GM12878 (cell line): ENCODE measurements at regions not wholly inside any gene's neighbourhood (a gene's known extent, or its start where the extent isn't known, plus 50 kb on each side); places are given as distances from the start of the nearest gene placed in this dataset.

Experiments
- ATAC-seq: fragments of 200-7000 bp; cut with Tn5 transposase; 3 replicates; pipeline ENCODE4 v1.9.1; 2020; ENCODE audit warnings: mild to moderate bottlenecking, moderate library complexity
- BruUV-seq: library from RNA; stranded (reverse); fragments of 400-500 nt; replicated peaks from 2 replicates; lab custom pipeline; 2021; lab: Mats Ljungman, UMichigan
- CTCF ChIA-PET: fragments of 300-600 bp; sonication (Branson Sonifier 250); formaldehyde crosslinking; extraction: SDS; loops from one replicate; lab custom pipeline; 2021; ENCODE audit warnings: inconsistent platforms; lab: Yijun Ruan, JAX
- POLR2A ChIA-PET: fragments of 350-600 bp; formaldehyde crosslinking; extraction: SDS; loops from one replicate; lab custom pipeline; 2021; ENCODE audit warnings: inconsistent platforms; lab: Charles Lee
- RAD21 ChIA-PET: fragments of 300-600 bp; sonication (Branson Sonifier 250); formaldehyde crosslinking; loops from one replicate; lab custom pipeline; 2023; ENCODE audit warnings: antibody characterized with exemption; ENCODE audit not compliant: unreplicated experiment; lab: Charles Lee
- SMC1A ChIA-PET: fragments of 300-600 bp; sonication (Branson Sonifier 250); formaldehyde crosslinking; loops from one replicate; lab custom pipeline; 2023; ENCODE audit not compliant: unreplicated experiment, uncharacterized antibody; lab: Charles Lee
- DNase-seq: peaks from one replicate; pipeline ENCODE4 v3.0.0-alpha.2; 2011; ENCODE audit warnings: low read depth, low spot score
- FAIRE-seq: peaks from 3 replicates; lab custom pipeline; 2011; peaks lifted over from hg19 to GRCh38; lab: Jason Lieb, UNC
- H2AFZ ChIP-seq: 2 replicates; pipeline ENCODE4 v1.6.0; 2011; ENCODE audit warnings: low read depth, low read length, control low read depth; ENCODE audit not compliant: control insufficient read depth
- H3K27ac ChIP-seq: 2 replicates; pipeline ENCODE4 v1.5.1; 2011; ENCODE audit warnings: control low read depth; ENCODE audit not compliant: control insufficient read depth, insufficient read depth
- H3K27me3 ChIP-seq, 2 experiments: replicated peaks in 1 of 2; 2 replicates each; pipeline versions ENCODE4 v1.6.0 to v1.6.1; 2011; ENCODE audit warnings: low read length in 1 of 2; ENCODE audit not compliant: control insufficient read depth in 2 of 2, insufficient read depth in 2 of 2
- H3K36me3 ChIP-seq, 2 experiments: 2 replicates each; pipeline ENCODE4 v1.5.1; 2011; ENCODE audit warnings: low read length in 1 of 2; ENCODE audit not compliant: control insufficient read depth in 2 of 2, insufficient read depth in 2 of 2
- H3K4me1 ChIP-seq: 2 replicates; pipeline ENCODE4 v1.6.1; 2011; ENCODE audit warnings: mild to moderate bottlenecking, low read length, moderate library complexity, mixed read lengths; ENCODE audit not compliant: control insufficient read depth, insufficient read depth
- H3K4me2 ChIP-seq: 2 replicates; pipeline ENCODE4 v1.6.0; 2011; ENCODE audit warnings: control low read depth; ENCODE audit not compliant: control insufficient read depth, insufficient read depth
- H3K4me3 ChIP-seq: fragments of 200-600 bp; sonication (generic); 2 replicates; pipeline ENCODE4 v1.5.1; 2016
- H3K79me2 ChIP-seq: 2 replicates; pipeline ENCODE4 v1.6.0; 2011; ENCODE audit warnings: low read length; ENCODE audit not compliant: control insufficient read depth, insufficient read depth
- H3K9ac ChIP-seq: 2 replicates; pipeline ENCODE4 v1.8.0; 2011; ENCODE audit warnings: low read length, control low read depth, mixed read lengths; ENCODE audit not compliant: control insufficient read depth, insufficient read depth
- H3K9me3 ChIP-seq: replicated peaks from 3 replicates; pipeline ENCODE4 v1.5.1; 2011; ENCODE audit warnings: mild to moderate bottlenecking, low read length; ENCODE audit not compliant: control insufficient read depth, insufficient read depth
- H4K20me1 ChIP-seq: 2 replicates; pipeline ENCODE4 v1.6.0; 2011; ENCODE audit not compliant: control insufficient read depth, insufficient read depth
- FOXK2 ChIP-seq: fragments of 450-650 bp; IDR thresholded peaks from 2 replicates; pipeline ENCODE4 v1.6.1; 2017; ENCODE audit warnings: mild to moderate bottlenecking, moderate library complexity
- FOXM1 ChIP-seq: IDR thresholded peaks from 2 replicates; pipeline ENCODE4 v1.6.1; 2012; ENCODE audit warnings: low read depth, mild to moderate bottlenecking, inconsistent platforms, low read length, moderate library complexity
- MTA3 ChIP-seq: IDR thresholded peaks from 2 replicates; pipeline ENCODE4 v1.6.1; 2012; ENCODE audit warnings: low read length, inconsistent platforms, borderline replicate concordance
- NKRF ChIP-seq: fragments of 450-650 bp; conservative IDR thresholded peaks from 2 replicates; pipeline ENCODE4 v1.6.1; 2017; ENCODE audit warnings: mild to moderate bottlenecking, moderate library complexity
- PAX5 ChIP-seq: IDR thresholded peaks from 2 replicates; pipeline ENCODE4 v1.6.1; 2011; ENCODE audit warnings: low read depth, low read length, borderline replicate concordance
- SMC3 ChIP-seq: IDR thresholded peaks from 2 replicates; pipeline ENCODE4 v1.6.1; 2011; ENCODE audit warnings: low read length, improper control_type of control experiment, borderline replicate concordance
- STAT3 ChIP-seq: IDR thresholded peaks from 2 replicates; pipeline ENCODE4 v1.6.1; 2011; ENCODE audit warnings: low read depth, low read length, improper control_type of control experiment
- WRNIP1 ChIP-seq: IDR thresholded peaks from 2 replicates; pipeline ENCODE4 v1.6.1; 2011; ENCODE audit warnings: low read depth, low read length, improper control_type of control experiment, borderline replicate concordance
- YBX1 ChIP-seq: fragments of 450-650 bp; IDR thresholded peaks from 2 replicates; pipeline ENCODE4 v1.6.1; 2016; ENCODE audit warnings: antibody characterized with exemption
- ZNF217 ChIP-seq: fragments of 450-650 bp; IDR thresholded peaks from 2 replicates; pipeline ENCODE4 v1.6.1; 2017; ENCODE audit warnings: antibody characterized with exemption, mild to moderate bottlenecking
- ZNF384 ChIP-seq: IDR thresholded peaks from 2 replicates; pipeline ENCODE4 v1.6.1; 2012; ENCODE audit warnings: low read depth, mild to moderate bottlenecking, low read length, improper control_type of control experiment, borderline replicate concordance
- ZNF592 ChIP-seq: fragments of 450-650 bp; IDR thresholded peaks from 2 replicates; pipeline ENCODE4 v1.6.1; 2017; ENCODE audit warnings: mild to moderate bottlenecking, moderate library complexity
- ZZZ3 ChIP-seq: IDR thresholded peaks from 2 replicates; pipeline ENCODE4 v1.6.1; 2011; ENCODE audit warnings: low read depth; ENCODE audit not compliant: control insufficient read depth, insufficient read length
- WGBS: methylation state at CpG from one replicate; pipeline ENCODE4 v1.1.6; 2016; ENCODE audit warnings: low lambda C conversion rate; ENCODE audit not compliant: insufficient replicate concordance, insufficient coverage; ENCODE audit errors: missing lambda C conversion rate; 5-methylcytosine and 5-hydroxymethylcytosine counted together
- in situ Hi-C: fragments of 300-500 bp; cut with MboI; formaldehyde crosslinking; loops from 9 replicates; pipeline ENCODE4 v1.14.3; 2018; ENCODE audit warnings: mixed read lengths
- intact Hi-C: fragments of 100-400 bp; cut with micrococcal nuclease; formaldehyde crosslinking; loops from one replicate; pipeline ENCODE4 v1.14.2; 2022; ENCODE audit not compliant: unreplicated experiment
- TF ChIP-seq, protein P1 (sequence below): fragments of 150-350 bp; IDR thresholded peaks from 2 replicates; pipeline ENCODE4 v1.6.1; 2014; ENCODE audit warnings: mild to moderate bottlenecking, low read depth, low read length
- TF ChIP-seq, protein P2 (sequence below): fragments of 450-650 bp; IDR thresholded peaks from 2 replicates; pipeline ENCODE4 v1.6.1; 2014; ENCODE audit warnings: mild to moderate bottlenecking

GRCh38 chr17:56723421-56723820 lies 110.3 kb downstream of the C17orf67 start (continued):
- no peak for TF ChIP-seq ZNF217
- no peak for TF ChIP-seq WRNIP1
- TF ChIP-seq ZZZ3 = no peak
- TF ChIP-seq SMC3 = no peak
- TF ChIP-seq, protein P1, sequence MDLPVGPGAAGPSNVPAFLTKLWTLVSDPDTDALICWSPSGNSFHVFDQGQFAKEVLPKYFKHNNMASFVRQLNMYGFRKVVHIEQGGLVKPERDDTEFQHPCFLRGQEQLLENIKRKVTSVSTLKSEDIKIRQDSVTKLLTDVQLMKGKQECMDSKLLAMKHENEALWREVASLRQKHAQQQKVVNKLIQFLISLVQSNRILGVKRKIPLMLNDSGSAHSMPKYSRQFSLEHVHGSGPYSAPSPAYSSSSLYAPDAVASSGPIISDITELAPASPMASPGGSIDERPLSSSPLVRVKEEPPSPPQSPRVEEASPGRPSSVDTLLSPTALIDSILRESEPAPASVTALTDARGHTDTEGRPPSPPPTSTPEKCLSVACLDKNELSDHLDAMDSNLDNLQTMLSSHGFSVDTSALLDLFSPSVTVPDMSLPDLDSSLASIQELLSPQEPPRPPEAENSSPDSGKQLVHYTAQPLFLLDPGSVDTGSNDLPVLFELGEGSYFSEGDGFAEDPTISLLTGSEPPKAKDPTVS = no peak
- no peak for TF ChIP-seq ZNF384
- no peak for TF ChIP-seq MTA3
- TF ChIP-seq NKRF = no peak

GRCh38 chr17:56724664-56725063 lies 109.1 kb downstream of the C17orf67 start:
- Histone ChIP-seq H3K4me3 (no peak overlapping the region), H3K79me2 (no peaks in the 10 kb centered on the region), H3K9me3 (no peaks in the 10 kb centered on the region), H3K27ac (no peak overlapping the region), H3K4me1 (no peaks in the 10 kb centered on the region), H3K9ac (no peak overlapping the region), H2AFZ (no peak overlapping the region), H4K20me1 (no peaks in the 10 kb centered on the region), H3K27me3 (peaks cover 3 to 4% of the 10 kb centered on the region in 2 experiments; a peak in 2 of 4 replicates), H3K4me2 (no peak overlapping the region), H3K36me3 (no peaks in the 10 kb centered on the region)
- peak; percentile 38 for FAIRE-seq
- no peak for ATAC-seq
- RAD21 ChIA-PET = interaction anchor here (1.0 kb wide), 1 partner anchor 9 kb away, joined by 3 read pairs; no protein-coding TSS in a partner anchor
- in situ Hi-C loops (no loop called here), intact Hi-C loops (no loop called here)
- SMC1A ChIA-PET = interaction anchor here (1.1 kb wide), 1 partner anchor 9 kb away, joined by 3 read pairs; no protein-coding TSS in a partner anchor
- DNase-seq = no peak
- no TSS peak for BruUV-seq
- 31% methylated on average over 11 of the region's 11 CpGs for WGBS
- POLR2A ChIA-PET = no interaction called here
- CTCF ChIA-PET = interaction anchor here (0.7 to 1.7 kb wide), 2 partner anchors 8 to 55 kb away, joined by 3 to 10 read pairs; no protein-coding TSS in a partner anchor
- TF ChIP-seq ZZZ3 (no peak), FOXK2 (no peak), ZNF592 (no peak), STAT3 (no peak), FOXM1 (no peak), YBX1 (no peak), PAX5 (no peak), ZNF384 (no peak)
- TF ChIP-seq, protein P2, sequence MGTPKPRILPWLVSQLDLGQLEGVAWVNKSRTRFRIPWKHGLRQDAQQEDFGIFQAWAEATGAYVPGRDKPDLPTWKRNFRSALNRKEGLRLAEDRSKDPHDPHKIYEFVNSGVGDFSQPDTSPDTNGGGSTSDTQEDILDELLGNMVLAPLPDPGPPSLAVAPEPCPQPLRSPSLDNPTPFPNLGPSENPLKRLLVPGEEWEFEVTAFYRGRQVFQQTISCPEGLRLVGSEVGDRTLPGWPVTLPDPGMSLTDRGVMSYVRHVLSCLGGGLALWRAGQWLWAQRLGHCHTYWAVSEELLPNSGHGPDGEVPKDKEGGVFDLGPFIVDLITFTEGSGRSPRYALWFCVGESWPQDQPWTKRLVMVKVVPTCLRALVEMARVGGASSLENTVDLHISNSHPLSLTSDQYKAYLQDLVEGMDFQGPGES = no peak
